SKM-1 (cell line): ENCODE measurements at regions not wholly inside any gene's neighbourhood (a gene's known extent, or its start where the extent isn't known, plus 50 kb on each side); places are given as distances from the start of the nearest gene placed in this dataset.

Experiments
- DNase-seq: peaks from one replicate; lab custom pipeline; 2025; ENCODE audit not compliant: unreplicated experiment; lab: John Stamatoyannopoulos, UW

DNA sequence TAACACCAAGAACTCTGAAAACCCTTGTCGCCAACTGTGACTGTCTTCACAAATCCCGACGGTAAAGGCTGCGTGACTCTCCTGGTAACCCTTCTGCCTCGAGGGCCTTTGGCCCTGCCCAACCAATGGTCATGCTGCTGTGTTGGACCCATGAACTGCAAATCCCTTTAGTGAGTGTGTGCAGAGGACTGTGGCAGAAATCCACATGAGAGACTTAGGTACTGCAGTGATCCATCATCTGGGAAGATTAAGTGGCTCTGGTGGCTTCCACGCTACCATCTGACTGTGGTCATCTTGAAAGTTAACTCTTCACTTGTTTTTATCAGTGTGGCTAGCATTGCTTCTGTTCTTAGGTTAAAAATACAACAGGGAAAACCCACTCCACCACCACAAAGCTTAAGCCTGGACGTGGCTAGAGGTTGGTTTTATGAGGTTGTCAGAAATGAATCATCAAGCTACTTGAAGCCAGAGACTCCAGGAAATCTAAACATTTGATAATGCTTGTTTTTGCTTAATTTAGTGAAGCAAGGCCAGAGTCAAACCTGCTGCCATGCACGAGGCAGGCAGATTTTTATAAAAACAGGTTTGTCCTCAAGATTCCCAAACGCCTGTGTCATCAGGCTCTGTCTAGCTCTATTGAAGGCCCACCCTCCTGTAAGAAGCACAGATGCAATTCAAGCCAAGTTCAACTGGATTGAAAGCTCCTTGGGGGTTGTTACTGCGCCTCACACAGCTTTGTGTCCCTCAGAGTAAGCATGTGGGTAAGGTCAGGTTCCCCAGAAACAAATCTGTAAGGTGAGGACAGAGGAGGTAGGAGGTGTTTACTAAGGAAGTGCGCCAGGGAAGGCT is 52.7 kb upstream of the ERCC6L2 start:
- DNase-seq, result no peak

DNA sequence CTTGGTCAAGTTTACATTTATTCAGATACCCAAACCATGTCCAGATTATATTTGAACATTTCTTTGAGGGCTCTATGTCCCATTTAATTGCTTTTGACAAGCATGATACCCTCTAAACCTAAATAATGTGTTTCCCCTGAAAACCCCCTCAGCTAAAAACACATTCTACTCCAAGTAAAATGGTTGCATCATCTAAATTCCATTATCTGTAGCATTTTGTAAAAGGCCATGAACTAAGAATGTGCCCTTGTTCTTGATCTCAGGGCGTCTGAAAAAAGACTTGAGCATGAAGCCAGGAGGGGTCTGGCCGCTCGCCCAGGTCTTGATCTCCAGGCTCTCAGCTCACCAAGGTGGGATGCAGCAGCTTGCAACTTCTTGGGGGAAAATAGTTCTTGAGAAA is 53.5 kb upstream of the ERCC6L2 start:
- DNase-seq, result no peak

DNA sequence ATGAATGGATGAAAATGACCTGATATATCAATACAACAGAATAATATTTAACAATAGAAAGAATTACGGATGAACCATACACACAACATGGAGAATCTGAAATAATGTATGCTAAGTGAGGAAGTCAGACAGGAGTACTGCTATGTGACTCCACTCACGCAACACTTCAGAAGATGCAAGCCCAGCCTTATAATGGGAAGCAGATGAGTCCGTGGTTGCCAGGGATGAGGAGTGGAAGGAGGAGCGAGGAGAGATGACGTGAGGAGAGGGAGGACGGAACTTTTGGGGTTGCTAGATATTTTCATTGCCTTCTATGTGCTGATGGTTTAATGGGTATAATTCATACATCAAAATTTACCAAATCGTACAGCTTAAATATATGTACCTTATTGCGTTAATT is 55.4 kb upstream of the ERCC6L2 start:
- no peak for DNase-seq

DNA sequence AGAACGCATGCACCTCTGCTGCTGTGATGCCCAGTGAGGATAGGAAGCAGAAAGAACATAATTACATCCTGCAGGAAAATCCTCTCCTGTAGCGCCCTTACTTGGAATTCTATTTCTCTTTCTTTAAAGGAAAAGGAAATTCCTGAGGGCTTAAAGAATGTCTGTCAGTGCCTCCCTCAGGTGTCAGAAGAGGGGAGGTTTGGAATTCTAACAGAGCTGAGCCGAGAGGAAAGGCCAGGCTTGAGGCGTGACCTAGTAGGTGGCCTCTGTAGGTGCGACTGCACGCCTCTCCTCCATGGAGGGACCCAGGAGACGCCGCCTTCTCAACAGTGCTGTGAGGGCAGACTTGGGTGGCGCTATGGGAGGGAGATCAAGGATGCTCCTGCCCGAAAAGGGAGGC is 55.9 kb upstream of the ERCC6L2 start:
- no peak for DNase-seq

DNA sequence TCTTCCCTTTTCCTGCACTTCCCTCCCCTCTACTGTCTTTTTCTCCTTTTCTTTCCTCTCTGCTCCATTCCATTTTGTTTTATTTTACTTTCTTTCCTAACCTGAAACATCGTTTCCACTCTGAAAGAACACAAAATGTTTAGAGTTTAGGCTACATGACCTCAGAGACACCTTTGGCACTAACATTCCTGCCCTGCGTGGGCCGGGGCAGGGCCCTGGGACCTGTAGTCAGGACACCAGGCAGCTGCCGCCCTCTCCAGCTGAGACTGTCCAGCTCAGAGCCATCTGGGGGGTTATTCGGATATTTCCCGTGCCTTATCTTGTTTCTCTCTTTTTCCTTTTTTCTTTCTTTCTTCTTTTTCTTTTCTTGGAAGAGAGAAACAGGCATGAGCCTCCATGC is 58.3 kb upstream of the ERCC6L2 start:
- DNase-seq, result no peak

- DNase-seq, result no peak
Measured at GRCh38 chr9:95816716-95817115, 58.8 kb upstream of the ERCC6L2 start.

- DNase-seq, result no peak
Measured at GRCh38 chr9:95815961-95816360, 59.5 kb upstream of the ERCC6L2 start.

DNA sequence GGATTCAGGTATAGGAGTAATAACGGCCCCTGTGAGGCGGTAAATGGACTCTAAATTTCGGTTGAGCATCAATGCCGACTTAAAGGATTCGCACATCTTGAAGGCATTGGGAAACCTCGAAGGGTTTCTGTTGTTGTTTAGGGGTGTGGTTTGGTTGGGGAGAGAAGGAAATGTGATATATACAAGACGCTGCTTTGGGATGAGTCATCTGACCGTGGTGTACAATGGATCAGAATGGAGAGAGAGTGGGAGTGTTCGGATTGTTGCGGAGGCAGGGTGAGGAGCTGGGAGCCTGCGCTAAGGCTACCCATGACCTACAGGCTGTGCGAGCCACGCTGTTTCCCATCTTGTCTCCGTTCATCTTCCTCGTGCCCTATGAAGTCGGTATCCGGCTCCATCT is 60.4 kb upstream of the ERCC6L2 start:
- DNase-seq, result no peak

GRCh38 chr9:95813923-95814322 is 61.6 kb upstream of the ERCC6L2 start:
- DNase-seq, result no peak

DNA sequence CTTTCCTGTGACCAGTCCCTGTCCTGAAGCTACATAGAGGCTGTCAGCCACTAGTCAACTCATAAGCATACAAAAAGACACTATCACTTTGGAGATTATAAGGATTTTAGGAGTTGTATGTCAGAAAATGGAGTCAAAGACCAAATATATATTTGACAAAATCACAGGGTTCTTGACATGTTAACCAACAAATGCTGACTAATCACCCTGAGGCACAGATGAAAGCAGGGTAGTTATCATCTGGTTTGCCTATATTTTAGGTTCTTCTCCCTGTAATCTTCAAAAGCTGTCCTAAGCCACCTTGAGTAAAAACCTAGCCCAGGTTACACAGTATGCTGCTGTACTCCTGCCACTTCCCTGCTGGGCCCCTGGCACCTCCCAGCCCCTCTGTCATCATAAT is 64.7 kb upstream of the ERCC6L2 start:
- DNase-seq, result no peak

- DNase-seq, result no peak
Measured at GRCh38 chr9:95810133-95810532, 65.4 kb upstream of the ERCC6L2 start.

GRCh38 chr9:95809686-95810085 is 65.8 kb upstream of the ERCC6L2 start:
- no peak for DNase-seq

GRCh38 chr9:95808011-95808410 is 67.5 kb upstream of the ERCC6L2 start:
- DNase-seq, result no peak

DNA sequence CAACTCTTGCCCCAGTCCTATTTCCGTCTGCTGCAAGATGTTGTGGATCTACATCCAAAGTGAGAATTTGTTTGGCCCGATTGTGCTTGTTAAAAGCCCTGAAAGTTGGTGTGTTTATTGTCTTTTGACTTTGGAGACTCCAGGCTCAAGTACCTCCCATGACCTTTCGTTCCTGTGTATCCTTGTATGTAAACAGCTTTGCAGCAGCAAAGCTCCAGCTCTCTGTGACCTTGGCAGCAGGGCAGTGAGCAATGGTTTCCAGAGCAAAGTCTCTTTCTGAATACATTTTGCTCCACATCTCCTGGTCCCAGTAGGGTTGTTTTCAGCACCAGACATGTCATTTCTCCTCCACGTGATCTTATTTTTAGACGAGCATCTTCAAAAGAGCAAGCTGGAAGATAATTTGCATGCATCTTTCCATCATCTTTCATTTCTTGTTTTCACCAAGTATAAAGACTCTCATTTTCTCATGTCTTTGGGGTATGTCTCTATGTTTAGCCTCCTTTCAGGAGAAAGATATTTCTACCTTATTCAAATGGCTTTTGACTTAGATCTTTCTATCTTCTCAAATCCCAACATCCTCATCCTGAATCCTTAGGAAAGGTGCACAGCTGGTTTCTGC is 68.1 kb upstream of the ERCC6L2 start:
- no peak for DNase-seq

DNA sequence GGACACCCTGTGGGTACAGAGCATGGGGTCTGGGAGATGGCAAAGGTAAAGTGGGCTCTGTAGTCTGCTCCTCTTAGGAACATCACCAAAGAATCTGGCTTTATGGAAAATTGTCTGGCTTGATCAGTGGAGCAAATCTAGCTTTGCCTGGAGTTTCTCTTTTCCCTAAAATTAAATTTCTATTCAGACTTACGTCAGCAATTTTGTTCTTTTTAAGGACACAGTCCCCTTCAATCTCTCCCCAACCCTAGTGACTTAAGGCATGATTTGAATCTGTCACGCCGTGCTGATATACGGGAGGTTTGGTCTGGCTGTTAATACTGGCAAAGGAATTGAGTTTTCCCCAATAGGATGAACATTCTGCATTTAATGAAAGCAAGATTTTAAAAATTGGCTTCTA is 72.3 kb upstream of the ERCC6L2 start:
- no peak for DNase-seq

GRCh38 chr9:95801797-95802196 is 73.7 kb upstream of the ERCC6L2 start:
- no peak for DNase-seq

DNA sequence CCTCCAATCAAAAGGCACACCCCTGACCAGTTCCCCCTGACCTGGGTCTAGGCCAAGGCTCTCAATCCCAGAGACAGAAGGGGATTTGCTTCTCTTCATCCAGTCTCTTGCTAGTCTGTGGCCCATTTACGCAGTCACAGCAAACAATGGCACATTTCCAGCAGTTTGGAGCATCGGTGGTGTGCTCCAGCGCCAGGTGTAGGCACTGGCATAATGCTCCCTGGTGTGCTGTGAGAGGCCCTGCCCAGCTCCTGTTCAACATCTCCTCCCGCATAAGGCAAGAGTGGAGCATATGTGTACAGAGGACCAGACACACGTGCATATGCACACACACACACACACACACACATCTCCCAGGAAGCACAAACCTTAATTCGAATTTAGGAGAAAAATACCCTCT is 79.5 kb upstream of the ERCC6L2 start:
- DNase-seq, result no peak

GRCh38 chr9:95793924-95794828 is 81.3 kb upstream of the ERCC6L2 start:
- no peak for DNase-seq

- no peak for DNase-seq
Measured at GRCh38 chr9:95791695-95792094, 83.8 kb upstream of the ERCC6L2 start.

DNA sequence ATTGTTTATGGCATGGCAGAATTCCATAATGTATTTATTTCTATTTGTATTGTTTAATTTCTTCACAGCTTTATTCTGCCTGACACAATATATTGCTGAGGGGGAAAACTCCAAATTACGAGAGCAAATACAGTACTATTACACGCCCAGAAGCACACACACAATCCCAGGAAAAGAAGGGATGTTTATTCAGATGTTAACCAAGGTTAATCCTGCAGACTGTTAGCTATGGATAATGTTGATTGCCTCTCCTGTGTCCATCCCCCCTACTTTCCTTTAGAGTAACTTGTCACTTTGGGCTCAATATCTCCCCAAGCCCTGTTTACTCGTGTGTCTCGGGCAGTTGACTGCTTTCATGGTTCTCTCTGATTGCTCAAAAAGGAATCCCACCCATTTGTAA is 84.2 kb upstream of the ERCC6L2 start:
- no peak for DNase-seq

- no peak for DNase-seq
Measured at GRCh38 chr9:95788521-95788991, 86.9 kb upstream of the ERCC6L2 start.

DNA sequence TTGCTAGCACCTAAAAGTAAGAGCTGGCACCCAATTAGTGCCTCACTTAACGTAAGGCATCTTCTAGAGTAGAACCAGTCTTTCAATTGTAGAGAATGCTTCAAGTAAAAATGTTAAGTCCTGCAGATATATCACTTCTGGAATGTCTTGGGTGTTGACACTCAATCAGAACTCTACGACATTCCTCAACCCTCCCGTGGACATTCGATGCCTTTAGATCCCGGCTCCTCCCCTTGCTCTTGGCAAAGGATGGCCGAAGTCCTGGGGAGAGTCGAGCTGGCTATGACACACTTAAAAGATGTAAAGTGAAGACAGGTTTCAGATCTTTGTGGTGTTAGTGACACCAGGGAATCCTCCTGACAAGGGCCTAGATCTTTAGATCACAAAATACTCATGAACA is 87.5 kb upstream of the ERCC6L2 start:
- DNase-seq, result no peak
